Kidney (tissue), 13 donors: ENCODE measurements at regions not wholly inside any gene's neighbourhood (a gene's known extent, or its start where the extent isn't known, plus 50 kb on each side); places are given as distances from the start of the nearest gene placed in this dataset.

ENCODE experiments used
- DNase-seq, 5 donors: peaks; one replicate each; pipeline ENCODE4 v3.0.0-alpha.2; 2013 to 2020
- FAIRE-seq: peaks from 2 replicates; lab custom pipeline; 2012; peaks lifted over from hg19 to GRCh38; lab: Jason Lieb, UNC
- H3K27ac ChIP-seq, 2 donors: one replicate each; pipeline ENCODE4 v1.7.0; 2013; ENCODE audit warnings: low read depth in 2 of 2, low read length in 2 of 2, inconsistent platforms in 1 of 2
- H3K27me3 ChIP-seq: one replicate; pipeline ENCODE4 v1.7.1; 2013; ENCODE audit warnings: low read length, inconsistent platforms; ENCODE audit not compliant: control insufficient read depth, insufficient read depth
- H3K36me3 ChIP-seq, 3 donors: one replicate each; pipeline versions ENCODE4 v1.7.0 to v1.7.1; 2013; ENCODE audit warnings: low read length in 3 of 3, control low read depth in 1 of 3, inconsistent platforms in 1 of 3; ENCODE audit not compliant: insufficient read depth in 3 of 3, control insufficient read depth in 2 of 3
- H3K4me1 ChIP-seq, 3 donors: one replicate each; pipeline versions ENCODE4 v1.7.0 to v1.7.1; 2013; ENCODE audit warnings: low read length in 3 of 3, inconsistent platforms in 1 of 3, low read depth in 1 of 3; ENCODE audit not compliant: control insufficient read depth in 2 of 3, insufficient read depth in 2 of 3
- H3K4me3 ChIP-seq, 3 donors: one replicate each; pipeline versions ENCODE4 v1.7.0 to v1.8.1; 2013; ENCODE audit warnings: low read length in 3 of 3, control low read depth in 1 of 3, inconsistent platforms in 1 of 3
- H3K9ac ChIP-seq, 3 donors: one replicate each; pipeline versions ENCODE4 v1.7.0 to v1.7.1; 2013; ENCODE audit warnings: low read length in 3 of 3, control low read depth in 1 of 3, inconsistent platforms in 1 of 3
- H3K9me3 ChIP-seq, 3 donors: one replicate each; pipeline versions ENCODE4 v1.7.0 to v1.7.1; 2013; ENCODE audit warnings: low read length in 3 of 3, control low read depth in 1 of 3, inconsistent platforms in 1 of 3; ENCODE audit not compliant: control insufficient read depth in 2 of 3, insufficient read depth in 1 of 3
- intact Hi-C: fragments of 100-400 bp; cut with DNase I; formaldehyde crosslinking; loops from one replicate; pipeline ENCODE4 v1.11.1; 2022
- TF ChIP-seq, protein P1 (sequence below): IDR thresholded peaks from 3 replicates; pipeline ENCODE4 v1.5.1; 2012; ENCODE audit warnings: mild to moderate bottlenecking, moderate library complexity, borderline replicate concordance; ENCODE audit not compliant: insufficient read depth; ENCODE audit errors: extremely low read depth
- donor health status: control.
- donor health status: control.
- donor health status: control.
- donor health status: control.
- donor health status: control.
- donor health status: DM: yes; HTN: yes; CAD: no.
- donor health status: Normal renal cell carcinoma (clear cell type).

DNA sequence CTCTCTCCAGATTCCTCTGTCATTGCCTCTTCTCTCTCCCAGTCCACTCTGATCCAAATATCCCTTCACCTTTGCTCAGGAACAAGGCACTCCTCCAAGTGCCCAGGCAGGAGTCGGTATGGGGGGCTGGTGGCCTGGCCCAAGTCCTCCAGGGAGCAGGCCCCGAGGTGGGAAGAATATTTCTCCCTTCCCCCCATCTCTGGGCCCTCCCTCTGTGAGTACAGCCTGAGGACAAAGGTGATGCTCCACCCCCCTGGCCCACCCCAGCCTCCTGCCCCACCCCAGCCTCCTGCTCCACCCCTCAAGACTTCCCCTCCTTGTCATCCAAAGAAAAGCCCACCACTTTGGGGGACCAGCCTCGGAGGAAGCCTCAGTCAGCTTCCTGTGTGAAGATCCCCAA, 96.9 kb downstream of the NCR2 start:
- no peak overlapping the region for H3K27ac ChIP-seq
- intact Hi-C loops: no loop called here
- H3K36me3 ChIP-seq: no peaks in the 10 kb centered on the region
- no peak overlapping the region for H3K9ac ChIP-seq
- TF ChIP-seq, protein P1, sequence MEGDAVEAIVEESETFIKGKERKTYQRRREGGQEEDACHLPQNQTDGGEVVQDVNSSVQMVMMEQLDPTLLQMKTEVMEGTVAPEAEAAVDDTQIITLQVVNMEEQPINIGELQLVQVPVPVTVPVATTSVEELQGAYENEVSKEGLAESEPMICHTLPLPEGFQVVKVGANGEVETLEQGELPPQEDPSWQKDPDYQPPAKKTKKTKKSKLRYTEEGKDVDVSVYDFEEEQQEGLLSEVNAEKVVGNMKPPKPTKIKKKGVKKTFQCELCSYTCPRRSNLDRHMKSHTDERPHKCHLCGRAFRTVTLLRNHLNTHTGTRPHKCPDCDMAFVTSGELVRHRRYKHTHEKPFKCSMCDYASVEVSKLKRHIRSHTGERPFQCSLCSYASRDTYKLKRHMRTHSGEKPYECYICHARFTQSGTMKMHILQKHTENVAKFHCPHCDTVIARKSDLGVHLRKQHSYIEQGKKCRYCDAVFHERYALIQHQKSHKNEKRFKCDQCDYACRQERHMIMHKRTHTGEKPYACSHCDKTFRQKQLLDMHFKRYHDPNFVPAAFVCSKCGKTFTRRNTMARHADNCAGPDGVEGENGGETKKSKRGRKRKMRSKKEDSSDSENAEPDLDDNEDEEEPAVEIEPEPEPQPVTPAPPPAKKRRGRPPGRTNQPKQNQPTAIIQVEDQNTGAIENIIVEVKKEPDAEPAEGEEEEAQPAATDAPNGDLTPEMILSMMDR: no peak
- no peaks in the 10 kb centered on the region for H3K9me3 ChIP-seq
- DNase-seq (no peak), FAIRE-seq (no peak)
- peaks cover 8% of the 10 kb centered on the region for H3K27me3 ChIP-seq
- peaks cover 0 to 7% (median 2%) of the 10 kb centered on the region in 3 donors for H3K4me1 ChIP-seq
- no peak overlapping the region for H3K4me3 ChIP-seq

DNA sequence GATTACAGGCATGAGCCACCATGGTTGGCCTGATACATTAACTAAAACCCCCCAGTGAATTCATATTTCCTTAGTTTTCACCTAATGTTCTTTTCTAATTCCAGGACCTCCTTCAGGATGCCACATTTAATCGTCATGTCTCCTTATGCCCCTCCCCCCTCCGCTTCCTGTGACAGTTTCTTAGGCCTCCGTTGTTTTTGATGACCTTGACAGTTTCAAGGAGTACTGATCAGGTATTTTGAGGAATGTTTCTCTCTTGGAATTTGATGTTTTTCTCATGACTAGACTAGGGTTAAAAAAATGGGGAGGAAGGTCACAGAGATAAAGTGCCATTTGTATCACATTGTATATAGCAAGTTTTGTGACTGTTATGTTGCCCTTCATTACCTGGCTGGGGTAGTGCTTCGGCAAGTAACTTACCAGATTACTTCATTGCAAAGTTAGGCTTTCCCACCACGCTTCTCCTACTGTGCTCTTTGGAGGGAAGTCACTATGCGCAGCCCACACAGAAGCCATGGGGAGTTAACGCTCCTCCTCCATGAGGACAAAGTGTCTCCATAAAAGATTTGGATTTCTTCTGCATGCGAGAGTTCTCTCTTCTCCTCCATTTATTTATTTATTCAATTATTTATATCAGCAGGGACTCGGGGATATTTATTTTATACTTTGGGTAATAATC, 99.5 kb downstream of the NCR2 start:
- H3K4me3 ChIP-seq: no peak overlapping the region
- intact Hi-C loops: no loop called here
- no peaks in the 10 kb centered on the region for H3K9me3 ChIP-seq
- TF ChIP-seq, protein P1: no peak
- FAIRE-seq: no peak
- peaks cover 0 to 2% (median 0%) of the 10 kb centered on the region in 3 donors for H3K4me1 ChIP-seq
- DNase-seq: peak in 1 of 5 donors; percentile 66
- no peaks in the 10 kb centered on the region for H3K27me3 ChIP-seq
- no peak overlapping the region for H3K9ac ChIP-seq
- H3K27ac ChIP-seq: no peak overlapping the region
- no peaks in the 10 kb centered on the region for H3K36me3 ChIP-seq

DNA sequence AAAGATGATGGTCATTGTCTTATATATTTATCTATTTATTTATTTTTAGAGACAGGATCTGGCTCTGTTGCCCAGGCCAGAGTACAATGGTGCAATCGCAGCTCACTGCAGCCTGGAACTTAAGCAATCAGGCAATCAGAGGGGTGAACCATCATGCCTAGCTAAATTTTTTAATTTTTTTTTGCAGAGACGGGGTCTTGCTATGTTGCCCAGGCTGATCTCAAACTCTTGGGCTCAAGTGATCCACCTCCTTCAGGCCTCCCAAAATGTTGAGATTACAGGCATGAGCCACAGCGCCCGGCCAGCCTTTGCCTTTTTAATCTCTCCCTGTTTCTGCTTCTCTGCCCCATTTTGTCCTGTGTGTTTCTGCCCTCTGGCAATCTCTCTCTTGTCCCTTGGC, 102.2 kb downstream of the NCR2 start:
- H3K9me3 ChIP-seq: no peaks in the 10 kb centered on the region
- intact Hi-C loops: no loop called here
- H3K4me1 ChIP-seq: peaks cover 0 to 2% (median 0%) of the 10 kb centered on the region in 3 donors
- no peak overlapping the region for H3K4me3 ChIP-seq
- no peaks in the 10 kb centered on the region for H3K27me3 ChIP-seq
- FAIRE-seq (no peak), DNase-seq (no peak)
- TF ChIP-seq, protein P1: no peak
- H3K27ac ChIP-seq: no peak overlapping the region
- no peak overlapping the region for H3K9ac ChIP-seq
- no peaks in the 10 kb centered on the region for H3K36me3 ChIP-seq
